AG09319 (cell line): ENCODE measurements at regions not wholly inside any gene's neighbourhood (a gene's known extent, or its start where the extent isn't known, plus 50 kb on each side); places are given as distances from the start of the nearest gene placed in this dataset.

Experiments used
- DNase-seq: peaks from one replicate; pipeline ENCODE4 v3.0.0-alpha.2; 2010; ENCODE audit warnings: low read depth; ENCODE audit errors: extremely low read depth
- CTCF ChIP-seq: IDR thresholded peaks from 2 replicates; pipeline ENCODE4 v1.5.1; 2011; ENCODE audit warnings: low read depth, mild to moderate bottlenecking, inconsistent platforms, low read length, moderate library complexity

GRCh38 chr7:106196460-106197021 lies 84.4 kb upstream of the SYPL1 start:
- no peak for DNase-seq
- no peak for TF ChIP-seq CTCF

- no peak for TF ChIP-seq CTCF
- no peak for DNase-seq
Observed at GRCh38 chr7:106193661-106194060, 81.5 kb upstream of the SYPL1 start.

GRCh38 chr7:106190589-106191330 lies 78.6 kb upstream of the SYPL1 start:
- DNase-seq = no peak
- no peak for TF ChIP-seq CTCF

GRCh38 chr7:106187613-106188350 lies 75.7 kb upstream of the SYPL1 start:
- no peak for TF ChIP-seq CTCF
- no peak for DNase-seq

- no peak for DNase-seq
- TF ChIP-seq CTCF = no peak
Observed at GRCh38 chr7:106185719-106186118, 73.6 kb upstream of the SYPL1 start.

- no peak for DNase-seq
- no peak for TF ChIP-seq CTCF
Observed at GRCh38 chr7:106183952-106184351, 71.8 kb upstream of the SYPL1 start.

GRCh38 chr7:106182904-106183303 lies 70.8 kb upstream of the SYPL1 start:
- no peak for TF ChIP-seq CTCF
- DNase-seq = no peak
